Stimulated activated CD4-positive, alpha-beta T cell treated with anti-CD3 and anti-CD28 coated beads, Interleukin-12 subunit alpha, Interleukin-12 subunit beta, amount 100 ng/mL, for 24 hours (primary cell): ENCODE measurements at regions not wholly inside any gene's neighbourhood (a gene's known extent, or its start where the extent isn't known, plus 50 kb on each side); places are given as distances from the start of the nearest gene placed in this dataset.

Experiments
- DNase-seq, 2 experiments: peaks; one replicate each; pipeline ENCODE4 v3.0.0-alpha.2; 2020; ENCODE audit warnings: low read depth in 2 of 2

DNA sequence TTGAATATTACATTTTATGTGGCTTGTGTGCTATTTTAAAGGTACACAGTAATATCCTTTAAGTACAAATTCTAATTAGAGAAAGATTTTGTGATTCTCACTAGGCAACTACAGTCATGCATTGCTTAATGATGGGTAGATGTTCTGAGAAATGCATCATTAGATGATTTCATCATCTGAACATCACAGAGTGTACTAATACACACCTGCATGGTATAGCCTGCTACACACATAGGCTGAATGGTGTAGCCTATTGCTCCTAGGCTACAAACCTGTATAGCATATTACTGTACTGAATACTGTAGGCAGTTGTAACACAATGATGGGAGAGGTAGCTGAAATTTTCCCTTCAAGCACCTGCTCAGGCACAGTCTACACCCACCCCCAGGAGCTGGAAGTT is 217.4 kb upstream of the EOMES start:
- no peak for DNase-seq

GRCh38 chr3:27939940-27940339 is 217.8 kb upstream of the EOMES start:
- DNase-seq, result no peak

GRCh38 chr3:27943106-27943505 is 221.0 kb upstream of the EOMES start:
- no peak for DNase-seq

DNA sequence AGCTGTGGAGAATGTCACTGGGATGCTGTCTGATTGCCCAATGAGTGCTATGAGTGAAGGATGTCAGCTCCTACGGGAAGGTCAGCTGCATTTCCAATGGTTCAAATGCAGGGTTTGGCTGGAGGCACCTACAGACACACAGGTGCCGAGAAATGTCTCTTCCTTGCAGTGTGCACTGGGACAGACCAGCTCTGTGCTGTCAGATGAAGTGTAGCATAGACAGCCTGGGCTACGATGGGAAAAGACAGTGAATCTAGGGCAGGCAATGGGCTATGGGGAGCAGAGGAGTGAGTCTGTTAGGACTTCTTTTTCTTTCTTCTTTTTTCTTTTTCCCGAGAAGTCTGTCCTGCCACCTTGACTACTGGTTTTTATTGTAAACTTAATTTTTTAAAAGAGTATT is 223.1 kb upstream of the EOMES start:
- DNase-seq, result no peak

- DNase-seq, result no peak
Measured at GRCh38 chr3:27960133-27960532, 238.0 kb upstream of the EOMES start.

GRCh38 chr3:27963519-27963918 is 241.4 kb upstream of the EOMES start:
- DNase-seq, result no peak

DNA sequence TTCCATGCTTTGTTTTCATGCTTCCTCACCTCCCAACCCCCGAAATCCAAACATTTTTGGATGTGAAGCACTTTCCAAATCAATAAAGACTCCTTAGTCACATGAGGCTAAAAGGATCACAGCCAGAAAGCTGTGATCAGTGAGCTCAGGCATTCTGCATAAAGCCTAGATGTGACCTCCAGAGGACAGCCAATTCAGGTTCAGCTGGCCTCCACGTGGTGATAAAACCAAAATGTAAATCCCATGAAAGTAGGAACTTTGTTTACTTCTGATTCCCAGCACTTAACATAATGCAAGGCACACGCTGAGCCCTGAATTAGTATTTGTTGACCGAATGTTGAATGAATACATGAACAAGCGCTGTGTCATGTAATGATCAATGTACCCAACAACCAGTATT is 249.5 kb upstream of the EOMES start:
- DNase-seq, result no peak

GRCh38 chr3:27976933-27977332 is 254.8 kb upstream of the EOMES start:
- DNase-seq, result no peak

DNA sequence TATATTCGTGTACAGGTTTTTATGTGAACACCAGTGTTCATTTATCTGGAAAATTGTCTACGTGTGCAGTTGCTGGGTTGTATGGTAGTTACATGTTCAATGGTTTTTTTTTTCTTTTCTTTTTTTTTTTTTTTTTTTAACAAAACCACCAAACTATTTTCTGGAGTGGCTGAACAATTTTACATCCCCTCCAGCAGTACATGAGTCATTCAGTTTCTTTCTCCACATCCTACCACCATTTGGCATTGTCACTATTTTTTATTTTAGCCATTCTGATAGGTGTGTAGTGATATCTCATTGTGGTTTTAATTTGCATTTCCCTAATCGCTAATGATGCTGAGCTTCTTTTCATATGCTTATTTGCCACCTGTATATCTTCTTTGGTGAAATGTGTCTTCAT is 256.3 kb upstream of the EOMES start:
- DNase-seq, result no peak

DNA sequence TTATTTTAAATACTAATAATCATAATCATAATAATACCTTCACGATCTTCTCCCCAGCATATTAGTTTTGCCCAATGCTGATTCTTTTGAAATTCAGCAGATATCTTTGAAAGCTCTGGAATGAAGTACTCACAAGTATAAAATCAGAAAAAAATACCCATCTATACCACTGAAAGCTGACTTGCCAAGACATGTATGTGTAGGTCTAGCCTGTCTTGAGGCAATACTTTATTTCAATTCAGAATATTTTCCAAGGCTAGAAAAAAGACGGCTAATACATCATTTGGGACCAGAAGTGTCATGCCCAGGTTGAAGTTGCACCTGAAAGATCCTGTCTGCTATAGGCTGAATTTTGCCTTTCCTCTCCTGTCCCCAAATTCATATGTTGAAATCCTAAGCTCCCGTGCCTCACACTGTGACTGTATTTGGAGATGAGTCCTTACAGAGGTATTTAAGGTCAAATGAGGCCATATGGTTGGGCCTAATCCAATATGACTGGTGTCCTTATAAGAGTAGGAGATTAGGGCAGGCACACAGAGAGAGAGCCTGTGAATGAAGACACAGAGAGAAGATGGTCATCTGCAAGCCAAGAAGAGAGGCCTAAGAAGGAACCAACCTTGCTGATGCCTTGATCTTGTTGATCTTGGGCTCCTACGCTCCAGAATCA is 255.9 kb upstream of the CMC1 start:
- no peak for DNase-seq

DNA sequence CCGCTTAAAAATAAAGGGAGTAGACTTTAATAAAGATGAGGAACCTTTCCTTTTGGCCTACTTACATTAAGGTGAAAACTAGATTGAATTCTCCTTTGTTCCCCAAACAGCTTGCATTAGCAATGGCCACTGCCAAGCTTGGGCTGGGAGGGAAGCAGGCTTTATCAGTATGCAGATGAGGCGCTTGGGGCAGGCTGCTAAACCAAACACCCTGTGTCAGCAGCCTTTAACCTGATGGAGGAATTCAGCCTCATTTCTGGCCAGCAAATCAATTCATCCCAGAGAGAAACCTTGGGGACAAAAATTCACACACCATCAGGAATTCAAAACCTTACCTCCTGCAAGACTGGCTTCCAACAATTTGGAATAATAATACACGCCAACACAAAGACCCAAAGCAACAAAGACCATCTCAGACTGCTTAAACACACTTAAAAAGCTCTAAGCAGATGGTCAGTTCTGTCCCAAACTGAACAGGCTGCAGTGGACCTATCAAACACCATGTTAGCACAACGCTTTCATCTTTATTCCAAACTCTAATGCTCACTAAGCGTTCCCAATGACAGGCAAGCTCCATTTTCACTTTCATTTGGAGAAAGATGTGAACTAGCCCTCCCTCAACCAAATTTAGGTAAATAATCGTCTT is 255.1 kb upstream of the CMC1 start:
- no peak for DNase-seq

GRCh38 chr3:27990324-27990723 is 251.1 kb upstream of the CMC1 start:
- no peak for DNase-seq

DNA sequence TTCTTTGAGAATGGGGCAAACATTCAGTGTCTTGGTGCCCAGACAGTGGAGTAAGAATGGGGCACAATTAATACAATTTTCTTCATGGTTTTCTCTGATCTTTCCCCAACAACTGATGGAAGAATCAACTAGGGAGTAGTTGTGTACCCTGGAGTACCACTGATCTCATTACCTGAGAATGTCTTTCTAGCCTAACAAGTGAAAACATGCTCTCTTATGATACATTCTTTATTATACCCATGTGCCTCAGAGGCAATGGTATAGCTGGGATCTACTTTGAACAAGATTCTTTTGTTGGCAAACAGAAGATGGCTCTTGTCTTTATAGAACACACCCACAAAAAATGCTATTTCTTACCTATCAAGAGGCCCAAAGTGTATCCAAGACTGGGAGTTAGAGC is 250.6 kb upstream of the CMC1 start:
- no peak for DNase-seq

- no peak for DNase-seq
Measured at GRCh38 chr3:27993051-27993450, 248.4 kb upstream of the CMC1 start.

DNA sequence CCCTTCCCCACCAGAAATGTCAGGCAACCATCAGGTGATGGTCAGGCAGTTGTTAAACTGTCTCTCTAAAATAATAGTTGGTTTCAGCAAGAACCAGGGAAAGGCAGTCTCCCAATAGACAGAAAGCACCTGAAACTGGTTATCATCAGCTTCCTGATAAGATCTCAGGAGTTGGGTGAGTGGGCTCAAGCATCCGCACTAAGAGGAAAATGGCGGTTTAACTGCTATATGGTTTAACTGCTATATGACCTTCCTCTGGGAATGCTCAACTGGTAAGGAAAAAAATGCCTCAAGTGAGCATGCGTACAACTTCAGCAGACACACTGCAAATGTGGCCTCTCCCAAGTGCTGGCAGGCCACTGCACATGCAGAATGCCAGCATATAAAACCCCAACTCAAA is 240.8 kb upstream of the CMC1 start:
- DNase-seq, result no peak

DNA sequence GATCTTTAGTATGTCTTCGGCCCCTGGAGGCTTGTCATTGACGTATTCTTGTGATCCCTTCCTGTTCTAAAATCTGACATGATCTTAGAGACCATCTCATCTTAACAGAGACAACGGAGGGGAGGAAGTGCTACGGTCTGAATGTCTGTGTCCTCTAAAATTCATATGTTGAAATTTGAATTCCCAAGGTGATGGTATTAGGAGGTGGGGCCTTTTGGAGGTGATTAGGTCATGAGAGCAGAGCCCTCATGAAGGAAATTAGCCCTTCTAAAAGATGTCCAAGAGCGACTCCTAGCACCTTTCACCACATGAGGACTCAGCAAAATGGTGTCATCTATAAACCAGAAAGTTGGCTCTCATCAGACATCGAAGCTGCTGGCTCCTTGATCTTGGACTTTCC is 233.2 kb upstream of the CMC1 start:
- DNase-seq, result no peak

DNA sequence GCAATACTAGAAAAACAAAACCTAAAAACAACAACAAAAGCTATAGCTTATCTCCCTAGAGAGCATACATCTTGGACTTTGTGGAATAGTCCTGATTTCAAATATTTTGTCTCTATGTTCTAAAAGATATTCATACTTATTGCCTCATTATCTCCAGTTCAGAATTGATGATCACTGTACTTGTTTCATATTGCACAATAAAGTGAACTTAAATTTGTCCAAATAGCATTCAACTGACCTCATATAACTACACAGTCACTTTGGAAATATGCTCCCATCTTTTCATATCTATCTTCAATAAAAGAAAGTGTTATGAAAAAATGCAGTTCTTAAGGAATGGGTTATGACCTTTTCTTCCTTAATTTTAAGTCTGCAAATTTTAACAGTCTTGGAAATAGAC is 228.6 kb upstream of the CMC1 start:
- DNase-seq, result no peak

GRCh38 chr3:28013864-28014473 is 227.4 kb upstream of the CMC1 start:
- DNase-seq, result no peak

DNA sequence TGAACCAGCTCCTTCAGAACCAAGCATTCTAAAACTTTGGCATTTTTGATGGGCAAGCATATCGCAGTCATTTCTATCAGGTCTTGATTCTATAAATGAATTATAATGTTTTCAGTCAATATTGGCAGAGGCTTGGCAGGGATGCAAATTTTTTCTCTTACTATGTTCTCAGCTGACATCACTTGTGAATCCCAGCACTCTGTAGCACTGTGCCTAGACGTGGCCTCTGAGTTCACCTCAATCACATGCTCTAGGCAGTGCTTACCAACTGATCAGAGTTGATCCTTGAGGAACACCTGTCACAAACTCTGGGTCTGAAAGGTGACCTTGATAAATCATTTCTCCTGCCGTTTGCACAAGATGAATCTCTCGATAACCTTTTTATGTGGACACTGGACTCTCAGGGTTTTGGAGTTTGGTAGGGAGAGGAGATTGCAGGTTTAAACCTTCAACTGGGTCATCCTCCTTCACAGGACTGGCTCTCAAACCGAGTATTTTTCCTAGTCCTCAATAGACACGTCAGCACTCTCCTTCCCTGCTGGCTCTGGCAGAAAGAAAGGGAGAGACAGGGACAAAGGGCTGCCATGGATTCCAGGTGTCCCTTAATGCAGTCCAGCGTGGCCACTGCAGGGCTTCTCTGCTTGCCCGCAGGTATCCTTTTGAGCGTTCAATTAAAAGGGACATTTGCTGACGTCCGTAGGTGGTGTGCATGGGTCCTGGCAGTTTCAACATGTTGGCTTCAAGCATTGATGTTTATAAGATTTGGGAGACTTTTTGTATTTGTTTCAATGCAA is 222.3 kb upstream of the CMC1 start:
- no peak for DNase-seq

DNA sequence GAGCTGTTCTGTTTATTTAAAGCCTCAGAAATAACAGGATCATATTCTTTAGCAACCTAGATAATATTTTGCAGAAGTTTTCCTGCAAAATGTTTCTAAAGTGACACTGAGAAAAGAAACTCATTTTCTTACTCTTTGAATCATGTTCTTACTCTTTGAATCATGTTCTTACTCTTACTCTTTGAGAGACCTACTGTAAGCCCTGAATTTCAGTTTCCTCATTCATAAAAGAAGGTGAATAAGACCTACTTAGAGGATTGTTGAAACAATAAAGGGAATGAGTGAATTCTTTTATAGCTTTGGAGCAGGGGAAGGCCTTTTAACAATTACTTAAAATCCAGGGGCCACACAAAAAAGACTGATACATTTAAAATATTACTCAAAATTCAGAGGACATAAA is 221.7 kb upstream of the CMC1 start:
- no peak for DNase-seq

DNA sequence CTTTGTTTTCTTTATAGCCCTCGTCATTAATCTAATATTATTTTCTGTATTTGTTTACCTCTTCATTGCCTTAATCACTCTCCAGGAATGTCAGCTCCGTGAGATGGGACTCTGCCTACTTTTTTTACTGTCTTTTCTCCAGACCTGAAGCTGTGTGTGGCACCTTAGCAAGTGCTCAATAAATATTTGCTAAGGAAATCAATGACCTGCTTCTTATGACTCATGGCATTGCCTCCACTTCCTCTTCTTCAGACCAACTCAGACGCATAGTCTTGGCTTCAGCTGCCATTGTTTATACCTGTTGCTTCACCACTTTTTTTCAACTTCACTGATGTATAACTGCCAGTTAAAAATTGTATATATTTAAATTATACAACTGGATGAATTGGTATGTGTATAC is 218.5 kb upstream of the CMC1 start:
- DNase-seq, result no peak

DNA sequence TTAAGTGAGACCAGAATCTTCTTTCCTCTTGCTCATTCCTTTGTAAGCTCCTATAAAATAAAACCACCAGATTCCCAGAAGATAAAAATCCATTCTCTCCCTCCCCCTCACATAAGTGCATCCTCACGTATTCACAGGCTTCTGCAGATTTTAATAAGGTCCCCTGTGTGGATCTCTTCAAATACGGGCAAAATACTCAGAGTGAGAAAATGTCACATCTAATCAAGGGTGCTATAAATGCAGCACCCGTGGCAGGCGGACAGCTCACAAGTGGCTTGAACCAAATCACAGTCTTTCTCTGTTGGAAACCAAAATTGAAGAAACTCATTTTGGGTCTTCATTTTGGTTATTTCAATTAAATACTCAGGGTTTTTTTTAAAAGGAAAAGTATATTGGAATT is 212.9 kb upstream of the CMC1 start:
- DNase-seq, result no peak
